AG04449 (cell line): ENCODE measurements at regions not wholly inside any gene's neighbourhood (a gene's known extent, or its start where the extent isn't known, plus 50 kb on each side); places are given as distances from the start of the nearest gene placed in this dataset.
A peak's percentile ranks its signal among the peaks of the same experiment; 100 is the strongest.

ENCODE experiments used
- CTCF ChIA-PET: fragments of 350-600 bp; formaldehyde crosslinking; extraction: SDS; loops from one replicate; lab custom pipeline; 2021; ENCODE audit warnings: antibody characterized with exemption; lab: Yijun Ruan, JAX
- POLR2A ChIA-PET: fragments of 400-600, 350-600 bp; formaldehyde crosslinking; extraction: SDS; loops from one replicate; lab custom pipeline; 2020; ENCODE audit warnings: antibody characterized with exemption, inconsistent platforms; lab: Yijun Ruan, JAX
- DNase-seq: peaks from one replicate; pipeline ENCODE4 v3.0.0-alpha.2; 2010; ENCODE audit warnings: low read depth, low spot score
- H3K4me3 ChIP-seq: 2 replicates; pipeline ENCODE4 v1.5.1; 2011; ENCODE audit warnings: low read depth, mild to moderate bottlenecking, control low read depth, low read length
- CTCF ChIP-seq: IDR thresholded peaks from one replicate; pipeline ENCODE4 v1.5.1; 2011; ENCODE audit warnings: mild to moderate bottlenecking, moderate library complexity, low read length, control low read depth, inconsistent platforms; ENCODE audit not compliant: insufficient read depth; ENCODE audit errors: missing control alignments

GRCh38 chr7:30224511-30225062 lies 59.8 kb upstream of the ZNRF2 start:
- no peak overlapping the region for H3K4me3 ChIP-seq
- CTCF ChIA-PET, result interaction anchor here (0.8 to 1.4 kb wide), 2 partner anchors 50 to 340 kb away, joined by 3 read pairs; no protein-coding TSS in a partner anchor
- DNase-seq, result peak; percentile 26
- no peak for TF ChIP-seq CTCF
- POLR2A ChIA-PET, result no interaction called here

GRCh38 chr7:30225863-30226613 lies 58.4 kb upstream of the ZNRF2 start:
- POLR2A ChIA-PET, result no interaction called here
- H3K4me3 ChIP-seq, result no peak overlapping the region
- TF ChIP-seq CTCF, result no peak
- DNase-seq, result no peak
- CTCF ChIA-PET, result interaction anchor here (1.4 kb wide), 1 partner anchor 338 kb away, joined by 3 read pairs; no protein-coding TSS in a partner anchor

DNA sequence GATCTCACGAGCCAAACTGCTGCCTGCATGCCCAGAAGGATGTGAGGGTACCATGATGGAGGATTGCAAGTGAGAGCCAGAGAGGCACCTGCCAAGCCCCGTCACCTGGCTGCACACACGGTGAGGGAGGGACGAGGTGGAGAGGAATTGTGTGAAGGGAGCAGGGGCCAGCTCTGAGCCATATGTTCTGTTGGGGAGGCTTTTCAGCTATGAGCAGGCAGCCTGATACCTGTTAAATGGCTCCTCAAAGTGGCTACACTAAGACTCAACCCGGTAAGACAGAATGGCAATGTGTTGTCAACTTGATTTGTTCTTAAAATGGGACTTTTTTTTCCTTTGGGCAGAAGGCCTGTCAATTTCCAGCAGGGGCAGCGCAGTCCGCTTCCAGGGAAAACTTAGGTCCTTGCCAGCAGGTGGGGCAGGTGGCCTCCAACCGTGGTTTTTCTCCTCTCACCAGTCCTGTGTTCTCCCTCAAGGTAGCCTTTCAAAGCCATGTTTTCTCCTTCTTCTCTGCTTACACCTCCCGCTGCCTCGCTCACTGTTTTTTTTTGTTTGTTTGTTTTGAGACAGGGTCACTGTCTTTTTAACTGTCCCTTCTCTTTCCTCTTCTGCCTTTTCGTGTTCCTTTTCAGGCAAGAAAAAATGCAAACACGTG lies 57.7 kb upstream of the ZNRF2 start:
- no peak overlapping the region for H3K4me3 ChIP-seq
- DNase-seq, result no peak
- POLR2A ChIA-PET, result no interaction called here
- TF ChIP-seq CTCF, result peak; percentile 18
- CTCF ChIA-PET, result no interaction called here

- POLR2A ChIA-PET, result no interaction called here
- H3K4me3 ChIP-seq, result no peak overlapping the region
- CTCF ChIA-PET, result no interaction called here
- DNase-seq, result no peak
- no peak for TF ChIP-seq CTCF
Observed at GRCh38 chr7:30231271-30231670, 53.1 kb upstream of the ZNRF2 start.

- H3K4me3 ChIP-seq, result no peak overlapping the region
- TF ChIP-seq CTCF, result no peak
- ChIA-PET CTCF (no interaction called here), POLR2A (no interaction called here)
- DNase-seq, result no peak
Observed at GRCh38 chr7:30232391-30232790, 52.0 kb upstream of the ZNRF2 start.
